CD14-positive monocyte (primary cell): ENCODE measurements at regions not wholly inside any gene's neighbourhood (a gene's known extent, or its start where the extent isn't known, plus 50 kb on each side); places are given as distances from the start of the nearest gene placed in this dataset.

Source experiments
- DNase-seq, 3 donors: peaks; one replicate each; pipeline ENCODE4 v3.0.0-alpha.2; 2011 to 2022
- H2AFZ ChIP-seq: 2 replicates; pipeline ENCODE4 v1.6.0; 2012; ENCODE audit warnings: mild to moderate bottlenecking, low read depth, low read length, inconsistent platforms; ENCODE audit not compliant: insufficient read depth, poor library complexity, severe bottlenecking
- H3K27ac ChIP-seq, 2 donors: 1 replicate in 1 of 2; 2 replicates in 1 of 2; pipeline ENCODE4 v1.5.1; 2012 to 2013; ENCODE audit warnings: low read length in 2 of 2, control low read depth in 1 of 2, inconsistent platforms in 1 of 2, low read depth in 1 of 2, mild to moderate bottlenecking in 1 of 2
- H3K27me3 ChIP-seq, 2 donors: one replicate each; pipeline versions ENCODE4 v1.6.0 to v1.6.1; 2011 to 2013; ENCODE audit warnings: low read length in 2 of 2; ENCODE audit not compliant: control insufficient read depth in 2 of 2, insufficient read depth in 2 of 2
- H3K36me3 ChIP-seq, 2 donors: replicated peaks in 1 of 2; 1 replicate in 1 of 2; 2 replicates in 1 of 2; pipeline versions ENCODE4 v1.5.1 to v1.6.1; 2012 to 2013; ENCODE audit warnings: low read length in 2 of 2, control low read depth in 1 of 2, inconsistent platforms in 1 of 2, mild to moderate bottlenecking in 1 of 2; ENCODE audit not compliant: insufficient read depth in 2 of 2, control insufficient read depth in 1 of 2
- H3K4me1 ChIP-seq, 2 donors: 1 replicate in 1 of 2; 2 replicates in 1 of 2; pipeline versions ENCODE4 v1.5.1 to v1.6.1; 2012 to 2013; ENCODE audit warnings: low read length in 2 of 2, control low read depth in 1 of 2, inconsistent platforms in 1 of 2, mild to moderate bottlenecking in 1 of 2, moderate library complexity in 1 of 2; ENCODE audit not compliant: insufficient read depth in 2 of 2, control insufficient read depth in 1 of 2
- H3K4me2 ChIP-seq: replicated peaks from 2 replicates; pipeline ENCODE3; 2012; ENCODE audit warnings: low read length, moderate library complexity, mild to moderate bottlenecking; ENCODE audit not compliant: poor library complexity, severe bottlenecking; ENCODE audit errors: extremely low read depth
- H3K4me3 ChIP-seq, 3 experiments: fragments of 200-600 bp in 1 of 3; sonication (generic) in 1 of 3; replicated peaks in 1 of 3; 1 replicate in 2 of 3; 2 replicates in 1 of 3; pipeline ENCODE4 v1.5.1; 2011 to 2013; ENCODE audit warnings: low read length in 3 of 3, mild to moderate bottlenecking in 3 of 3, control low read depth in 2 of 3, low read depth in 2 of 3, inconsistent platforms in 1 of 3, moderate library complexity in 1 of 3
- H3K79me2 ChIP-seq: 2 replicates; pipeline ENCODE4 v1.6.0; 2012; ENCODE audit warnings: mild to moderate bottlenecking, control low read depth, inconsistent platforms, low read length, moderate library complexity; ENCODE audit not compliant: insufficient read depth
- H3K9ac ChIP-seq: 2 replicates; pipeline ENCODE4 v1.6.0; 2017; ENCODE audit warnings: low read length, mild to moderate bottlenecking; ENCODE audit not compliant: insufficient read depth, poor library complexity, severe bottlenecking
- H3K9me3 ChIP-seq, 2 donors: replicated peaks in 1 of 2; 1 replicate in 1 of 2; 2 replicates in 1 of 2; pipeline versions ENCODE4 v1.5.1 to v1.6.1; 2012 to 2013; ENCODE audit warnings: low read length in 2 of 2, control low read depth in 1 of 2; ENCODE audit not compliant: control insufficient read depth in 1 of 2, insufficient read depth in 1 of 2
- H4K20me1 ChIP-seq: 2 replicates; pipeline ENCODE4 v1.6.0; 2012; ENCODE audit warnings: mild to moderate bottlenecking, low read length, control low read depth, moderate library complexity; ENCODE audit not compliant: insufficient read depth
- H3K27ac Mint-ChIP-seq, 7 donors: one replicate each; pipeline ENCODE4 v1.8.0; 2020; ENCODE audit warnings: mild to moderate bottlenecking in 7 of 7, mixed read lengths in 7 of 7, moderate library complexity in 6 of 7, inconsistent platforms in 2 of 7
- H3K27me3 Mint-ChIP-seq, 3 donors: one replicate each; pipeline ENCODE4 v1.8.0; 2021 to 2022; ENCODE audit warnings: low read depth in 3 of 3, mild to moderate bottlenecking in 3 of 3, mixed read lengths in 3 of 3, moderate library complexity in 3 of 3, inconsistent platforms in 1 of 3
- H3K36me3 Mint-ChIP-seq, 2 donors: one replicate each; pipeline ENCODE4 v1.8.0; 2020; ENCODE audit warnings: mixed read lengths in 2 of 2, inconsistent platforms in 1 of 2, mild to moderate bottlenecking in 1 of 2
- H3K4me1 Mint-ChIP-seq: one replicate; pipeline ENCODE4 v1.8.0; 2020; ENCODE audit warnings: mild to moderate bottlenecking, mixed read lengths
- H3K4me3 Mint-ChIP-seq, 2 donors: one replicate each; pipeline ENCODE4 v1.8.0; 2020; ENCODE audit warnings: mild to moderate bottlenecking in 2 of 2, mixed read lengths in 2 of 2, moderate library complexity in 1 of 2
- H3K9me3 Mint-ChIP-seq, 7 donors: one replicate each; pipeline ENCODE4 v1.8.0; 2020 to 2022; ENCODE audit warnings: mixed read lengths in 7 of 7, mild to moderate bottlenecking in 6 of 7, moderate library complexity in 6 of 7, inconsistent platforms in 2 of 7
- WGBS: methylation state at CpG from one replicate; pipeline ENCODE4 v1.1.5; 2013; ENCODE audit warnings: missing lambda C conversion rate; ENCODE audit not compliant: insufficient coverage; 5-methylcytosine and 5-hydroxymethylcytosine counted together
- intact Hi-C, 2 donors: fragments of 100-400 bp; cut with micrococcal nuclease; formaldehyde crosslinking; loops; one replicate each; pipeline versions ENCODE4 v1.15.0 to v1.15.1; 2023
- TF ChIP-seq, protein P1 (sequence below): fragments of 200-600 bp; IDR thresholded peaks from one replicate; pipeline ENCODE4 v1.8.0; 2022; ENCODE audit warnings: antibody characterized with exemption, mild to moderate bottlenecking

DNA sequence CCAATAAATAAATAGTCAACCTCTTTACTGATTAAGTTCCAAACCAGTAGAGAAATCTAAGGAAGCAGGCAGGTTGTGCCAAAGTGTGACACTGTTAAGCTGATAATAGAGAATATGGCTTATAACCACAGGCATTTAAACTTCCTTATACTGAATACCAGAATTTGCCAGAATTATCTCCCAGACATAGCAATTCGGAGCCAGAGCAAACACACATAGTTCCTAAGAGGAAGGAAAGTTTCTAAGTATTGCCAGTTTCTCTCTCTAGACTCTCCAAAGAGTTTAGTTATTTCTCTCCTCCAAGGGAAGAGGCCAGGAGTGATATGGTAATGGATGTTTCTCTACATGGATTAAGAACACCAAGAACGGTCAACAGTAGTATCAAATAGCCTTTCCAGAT lies 191.7 kb upstream of the CPEB2 start:
- H4K20me1 ChIP-seq, result no peaks in the 10 kb centered on the region
- no peak overlapping the region for H3K4me3 Mint-ChIP-seq
- intact Hi-C loops, result no loop called here
- no peak for DNase-seq
- H3K36me3 ChIP-seq, result no peaks in the 10 kb centered on the region
- H3K79me2 ChIP-seq, result no peaks in the 10 kb centered on the region
- WGBS, result no CpG with 5 or more reads among the region's 2 CpGs
- no peaks in the 10 kb centered on the region for H3K27me3 Mint-ChIP-seq
- no peaks in the 10 kb centered on the region for H3K27me3 ChIP-seq
- no peak overlapping the region for H3K4me3 ChIP-seq
- H3K36me3 Mint-ChIP-seq, result no peaks in the 10 kb centered on the region
- H3K9me3 Mint-ChIP-seq, result peaks cover 0 to 7% (median 2%) of the 10 kb centered on the region in 7 donors
- TF ChIP-seq, protein P1, sequence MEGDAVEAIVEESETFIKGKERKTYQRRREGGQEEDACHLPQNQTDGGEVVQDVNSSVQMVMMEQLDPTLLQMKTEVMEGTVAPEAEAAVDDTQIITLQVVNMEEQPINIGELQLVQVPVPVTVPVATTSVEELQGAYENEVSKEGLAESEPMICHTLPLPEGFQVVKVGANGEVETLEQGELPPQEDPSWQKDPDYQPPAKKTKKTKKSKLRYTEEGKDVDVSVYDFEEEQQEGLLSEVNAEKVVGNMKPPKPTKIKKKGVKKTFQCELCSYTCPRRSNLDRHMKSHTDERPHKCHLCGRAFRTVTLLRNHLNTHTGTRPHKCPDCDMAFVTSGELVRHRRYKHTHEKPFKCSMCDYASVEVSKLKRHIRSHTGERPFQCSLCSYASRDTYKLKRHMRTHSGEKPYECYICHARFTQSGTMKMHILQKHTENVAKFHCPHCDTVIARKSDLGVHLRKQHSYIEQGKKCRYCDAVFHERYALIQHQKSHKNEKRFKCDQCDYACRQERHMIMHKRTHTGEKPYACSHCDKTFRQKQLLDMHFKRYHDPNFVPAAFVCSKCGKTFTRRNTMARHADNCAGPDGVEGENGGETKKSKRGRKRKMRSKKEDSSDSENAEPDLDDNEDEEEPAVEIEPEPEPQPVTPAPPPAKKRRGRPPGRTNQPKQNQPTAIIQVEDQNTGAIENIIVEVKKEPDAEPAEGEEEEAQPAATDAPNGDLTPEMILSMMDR, result no peak
- H3K4me2 ChIP-seq, result no peak overlapping the region
- H3K27ac ChIP-seq, result no peak overlapping the region
- H3K27ac Mint-ChIP-seq, result no peak overlapping the region
- H3K4me1 ChIP-seq, result no peaks in the 10 kb centered on the region
- H2AFZ ChIP-seq, result no peak overlapping the region
- no peaks in the 10 kb centered on the region for H3K9me3 ChIP-seq
- no peak overlapping the region for H3K9ac ChIP-seq
- no peaks in the 10 kb centered on the region for H3K4me1 Mint-ChIP-seq

DNA sequence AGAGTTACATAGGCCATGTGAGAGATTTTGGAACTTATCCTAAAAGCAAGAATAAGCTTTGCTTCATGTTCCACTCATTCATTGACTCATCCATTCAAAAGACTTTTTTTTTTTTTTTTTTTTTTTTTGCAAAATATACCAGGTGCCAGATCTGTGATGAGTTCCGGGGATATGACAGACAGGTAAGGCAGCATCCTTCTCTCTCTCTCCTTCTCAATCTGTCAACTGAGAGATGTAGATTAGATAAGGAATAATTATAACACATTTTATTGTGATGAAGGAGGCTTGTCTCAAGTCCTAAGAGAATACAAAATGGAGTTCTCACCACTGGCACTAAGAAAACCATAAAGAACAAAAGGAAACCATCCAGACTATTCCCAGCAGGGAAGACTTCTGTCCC lies 190.2 kb upstream of the CPEB2 start:
- no peaks in the 10 kb centered on the region for H3K4me1 ChIP-seq

More for the DNA sequence above, 190.2 kb upstream of the CPEB2 start:
- Mint-ChIP-seq H3K36me3 (no peaks in the 10 kb centered on the region), H3K4me1 (no peaks in the 10 kb centered on the region), H3K4me3 (no peak overlapping the region), H3K27me3 (no peaks in the 10 kb centered on the region), H3K27ac (no peak overlapping the region), H3K9me3 (peaks cover 0 to 7% (median 2%) of the 10 kb centered on the region in 7 donors)
- DNase-seq, result no peak
- H3K79me2 ChIP-seq, result no peaks in the 10 kb centered on the region
- H3K9ac ChIP-seq, result no peak overlapping the region
- H3K4me2 ChIP-seq, result no peak overlapping the region
- no peak overlapping the region for H3K27ac ChIP-seq
- H3K36me3 ChIP-seq, result no peaks in the 10 kb centered on the region
- H3K4me3 ChIP-seq, result no peak overlapping the region
- no peaks in the 10 kb centered on the region for H3K9me3 ChIP-seq
- TF ChIP-seq, protein P1, result no peak
- no peaks in the 10 kb centered on the region for H4K20me1 ChIP-seq
- intact Hi-C loops, result no loop called here
- no CpG with 5 or more reads among the region's 1 CpG for WGBS
- no peaks in the 10 kb centered on the region for H3K27me3 ChIP-seq
- no peak overlapping the region for H2AFZ ChIP-seq
